Stimulated activated CD8-positive, alpha-beta memory T cell treated with anti-CD3 and anti-CD28 coated beads, Interleukin-4, amount 100 ng/mL, for 48 hours (primary cell): ENCODE measurements at regions not wholly inside any gene's neighbourhood (a gene's known extent, or its start where the extent isn't known, plus 50 kb on each side); places are given as distances from the start of the nearest gene placed in this dataset.
"Not testable (repeated sequence)": the region's sequence is repeated elsewhere in the genome, so short reads cannot be mapped to it uniquely, and the experiment has no call there.

Source experiments
- DNase-seq: peaks from one replicate; pipeline ENCODE4 v3.0.0-alpha.2; 2020

DNA sequence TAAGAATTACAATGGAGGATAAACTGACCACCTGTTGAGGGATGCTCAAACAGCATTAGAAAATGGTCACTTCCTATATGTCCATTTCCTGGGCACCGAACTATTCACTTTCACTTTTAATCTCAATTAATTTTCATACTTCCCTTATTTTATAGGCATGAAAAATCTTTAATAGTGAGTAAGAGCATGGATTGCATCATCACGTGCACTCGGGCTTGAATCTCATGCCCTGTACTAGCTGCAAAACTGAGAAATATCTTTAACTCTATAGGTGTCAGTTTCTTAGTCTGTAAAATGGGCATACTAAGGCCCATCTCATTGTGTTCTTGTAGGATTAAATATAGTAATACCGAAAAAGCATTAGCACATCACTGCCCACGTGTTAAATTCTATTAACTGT, 183.9 kb upstream of the FIGN start:
- DNase-seq: no peak

DNA sequence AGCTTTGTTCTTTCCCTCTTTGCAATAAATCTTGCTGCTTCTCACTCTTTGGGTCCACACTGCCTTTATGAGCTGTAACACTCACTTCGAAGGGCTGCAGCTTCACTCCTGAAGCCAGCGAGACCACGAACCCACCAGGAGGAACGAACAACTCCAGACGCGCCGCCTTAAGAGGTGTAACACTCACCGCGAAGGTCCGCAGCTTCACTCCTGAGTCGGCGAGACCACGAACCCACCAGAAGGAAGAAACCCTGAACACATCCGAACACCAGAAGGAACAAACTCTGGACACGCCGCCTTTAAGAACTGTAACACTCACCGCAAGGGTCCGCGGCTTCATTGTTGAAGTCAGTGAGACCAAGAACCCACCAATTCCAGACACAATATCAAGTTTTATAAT, 178.7 kb upstream of the FIGN start:
- DNase-seq: not testable (repeated sequence)

- DNase-seq: not testable (repeated sequence)
These were observed 177.7 kb upstream of the FIGN start for GRCh38 chr2:163913532-163913944.

DNA sequence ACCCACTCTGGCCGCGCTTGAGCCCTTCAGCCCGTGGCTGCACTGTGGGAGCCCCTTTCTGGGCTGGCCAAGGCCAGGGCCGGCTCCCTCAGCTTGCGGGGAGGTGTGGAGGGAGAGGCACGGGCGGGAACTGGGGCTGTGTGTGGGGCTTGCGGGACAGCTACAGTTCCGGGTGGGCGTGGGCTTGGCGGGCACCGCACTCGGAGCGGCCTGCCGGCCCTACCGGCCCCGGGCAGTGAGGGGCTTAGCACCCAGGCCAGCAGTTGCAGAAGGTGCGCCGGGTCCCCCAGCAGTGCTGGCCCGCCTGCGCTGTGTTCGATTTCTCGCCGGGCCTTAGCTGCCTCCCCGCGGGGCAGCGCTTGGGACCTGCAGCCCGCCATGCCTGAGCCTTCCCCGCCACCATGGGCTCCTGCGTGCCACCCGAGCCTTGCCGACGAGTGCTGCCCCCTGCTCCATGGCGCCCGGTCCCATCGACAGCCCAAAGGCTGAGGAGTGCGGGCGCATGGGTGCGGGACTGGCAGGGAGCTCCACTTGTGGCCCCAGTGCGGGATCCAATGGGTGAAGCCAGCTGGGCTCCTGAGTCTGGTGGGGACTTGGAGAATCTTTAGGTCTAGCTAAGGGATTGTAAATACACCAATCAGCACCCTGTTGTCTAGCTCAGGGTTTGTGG, 173.7 kb upstream of the FIGN start:
- no peak for DNase-seq

DNA sequence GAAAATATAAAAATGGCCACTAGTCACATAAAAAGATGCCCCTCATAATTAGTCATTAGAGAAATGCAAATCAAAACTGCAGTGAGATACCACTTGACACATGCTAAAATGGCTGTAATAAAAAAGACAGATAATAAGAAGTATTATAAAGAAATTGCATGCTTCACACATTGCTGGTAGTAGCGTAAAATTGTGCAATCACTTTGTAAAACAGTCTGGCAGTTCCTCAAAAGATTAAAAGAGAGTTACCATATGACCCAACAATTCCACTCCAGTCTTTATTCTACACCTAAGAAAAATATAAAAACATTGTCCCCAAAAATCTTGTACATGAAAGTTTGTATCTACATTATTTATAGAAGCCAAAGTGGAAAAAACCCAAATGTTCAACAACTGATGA, 170.6 kb upstream of the FIGN start:
- DNase-seq: no peak

GRCh38 chr2:163897799-163898198, 162.0 kb upstream of the FIGN start:
- no peak for DNase-seq

- DNase-seq: not testable (repeated sequence)
These were observed 157.6 kb upstream of the FIGN start for GRCh38 chr2:163893444-163893843.

- no peak for DNase-seq
These were observed 152.8 kb upstream of the FIGN start for GRCh38 chr2:163888591-163888990.

- no peak for DNase-seq
These were observed 151.4 kb upstream of the FIGN start for GRCh38 chr2:163887182-163887581.

- DNase-seq: no peak
These were observed 148.6 kb upstream of the FIGN start for GRCh38 chr2:163884416-163884815.

DNA sequence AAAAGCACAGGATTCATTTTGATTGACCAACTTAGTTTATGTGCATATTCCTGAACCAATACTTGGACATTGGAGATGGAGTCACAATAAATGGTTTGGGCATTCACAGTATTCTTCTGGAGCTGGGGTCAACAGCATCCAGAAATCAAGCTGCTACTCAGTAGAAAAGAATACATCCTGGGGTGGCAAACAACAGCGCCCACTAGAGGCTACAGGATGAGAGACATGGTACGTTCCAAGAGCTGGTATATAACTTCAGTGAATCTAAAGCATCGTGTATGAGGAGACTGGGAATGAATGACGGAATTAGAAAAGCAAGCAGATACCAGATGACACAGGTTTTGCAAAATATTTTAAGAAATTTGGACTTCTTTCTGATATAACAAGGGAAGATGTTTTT, 142.9 kb upstream of the FIGN start:
- no peak for DNase-seq

DNA sequence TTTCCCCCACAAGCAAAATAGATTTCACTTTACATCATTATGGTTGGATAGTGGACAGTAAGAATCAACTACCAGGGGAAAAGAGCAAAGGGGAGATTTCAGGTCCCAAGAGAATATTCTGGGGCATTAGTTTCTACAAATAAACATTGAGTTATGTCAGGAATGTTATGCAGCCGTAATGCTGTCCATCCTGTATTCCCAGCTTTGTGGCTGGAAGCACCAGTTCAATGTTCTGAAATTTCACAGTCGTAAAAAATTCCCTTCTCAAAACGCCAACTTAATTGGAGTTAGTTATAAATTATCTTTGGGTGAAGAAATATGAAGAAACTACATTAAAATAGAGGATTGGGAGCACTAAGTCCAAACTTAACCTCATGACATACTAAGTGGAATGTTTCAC, 141.5 kb upstream of the FIGN start:
- no peak for DNase-seq

- no peak for DNase-seq
These were observed 127.3 kb upstream of the FIGN start for GRCh38 chr2:163863073-163863472.

DNA sequence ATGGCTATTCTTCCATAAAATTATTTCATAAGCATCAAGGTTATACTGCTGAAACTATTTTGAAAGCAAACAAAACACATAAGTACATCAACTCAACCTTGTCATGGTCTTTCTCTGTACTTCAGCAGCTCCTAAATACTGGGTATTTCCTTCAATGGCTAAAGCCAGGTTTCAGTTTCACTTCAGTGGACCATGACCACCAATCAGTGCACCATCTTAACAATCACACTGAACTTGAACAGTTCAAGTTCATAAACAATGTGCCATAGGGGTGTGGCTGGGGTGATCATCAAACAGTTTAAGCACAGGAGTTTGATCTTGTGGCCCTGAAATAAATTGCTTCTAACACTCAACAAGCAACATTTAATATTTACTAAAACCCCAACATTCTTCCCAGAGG, 124.1 kb upstream of the FIGN start:
- no peak for DNase-seq

DNA sequence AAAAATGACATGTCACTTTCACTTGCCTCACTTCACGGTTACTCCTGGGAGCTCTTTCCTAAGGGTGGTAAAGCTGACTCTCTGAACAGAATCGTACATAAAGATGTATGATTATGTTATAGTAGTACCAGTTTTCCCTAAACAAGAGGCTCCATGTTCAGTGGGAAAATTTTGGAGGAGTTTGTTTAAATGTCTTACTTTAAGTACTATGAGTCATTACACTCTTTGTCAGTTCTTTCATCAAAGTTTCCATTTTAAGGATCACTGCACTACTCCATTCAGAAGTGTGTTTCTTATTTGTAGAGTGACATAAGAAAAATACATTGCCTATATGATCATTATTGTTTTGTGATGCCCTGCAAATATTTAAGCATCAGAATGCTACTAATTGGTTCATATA, 121.1 kb upstream of the FIGN start:
- no peak for DNase-seq

DNA sequence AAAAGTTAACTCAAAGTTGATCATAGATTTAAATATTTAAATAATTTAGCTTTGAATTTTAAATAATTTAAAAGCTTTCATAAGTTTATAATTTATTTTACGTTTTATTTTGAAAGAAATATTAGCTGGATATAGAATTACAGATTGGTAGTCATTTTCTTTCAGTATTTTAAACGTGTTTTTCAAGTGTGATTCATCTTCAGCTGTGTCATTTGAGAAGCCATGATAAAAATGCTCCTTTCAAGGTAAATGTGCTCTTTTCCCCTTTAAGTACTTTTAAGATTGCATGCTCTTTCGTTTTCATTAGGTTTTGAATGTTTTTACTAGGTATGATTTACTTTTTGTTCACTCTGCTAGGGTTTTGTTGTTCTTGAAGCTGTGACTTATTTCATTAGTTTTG, 116.8 kb upstream of the FIGN start:
- no peak for DNase-seq

DNA sequence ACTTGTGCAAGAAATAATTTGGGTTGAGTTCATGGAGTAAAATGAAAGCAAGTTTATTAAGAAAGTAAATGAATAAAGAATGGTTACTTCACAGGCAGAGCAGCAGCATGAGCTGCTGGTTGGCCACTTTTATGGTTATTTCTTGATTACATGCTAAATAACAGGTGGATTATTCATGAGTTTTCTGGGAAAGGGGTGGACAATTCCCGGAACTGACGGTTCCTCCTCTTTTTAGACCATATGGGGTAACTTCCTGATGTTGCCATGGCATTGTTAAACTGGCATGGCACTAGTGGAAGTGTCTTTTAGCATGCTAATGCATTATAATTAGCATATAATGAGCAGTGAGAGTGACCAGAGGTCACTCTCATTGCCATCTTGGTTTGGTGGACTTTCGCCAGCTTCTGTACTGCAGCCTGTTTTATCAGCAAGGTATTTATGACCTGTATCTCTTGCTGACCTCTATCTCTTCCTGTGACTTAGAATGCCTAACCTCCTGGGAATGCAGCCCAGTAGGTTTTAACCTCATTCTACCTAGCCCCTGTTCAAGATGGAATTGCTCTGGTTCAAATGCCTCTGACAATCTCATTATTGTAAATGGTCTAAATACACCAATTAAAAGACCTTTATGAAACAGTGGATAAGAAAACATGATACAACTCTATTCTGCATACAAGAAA, 114.1 kb upstream of the FIGN start:
- DNase-seq: no peak

DNA sequence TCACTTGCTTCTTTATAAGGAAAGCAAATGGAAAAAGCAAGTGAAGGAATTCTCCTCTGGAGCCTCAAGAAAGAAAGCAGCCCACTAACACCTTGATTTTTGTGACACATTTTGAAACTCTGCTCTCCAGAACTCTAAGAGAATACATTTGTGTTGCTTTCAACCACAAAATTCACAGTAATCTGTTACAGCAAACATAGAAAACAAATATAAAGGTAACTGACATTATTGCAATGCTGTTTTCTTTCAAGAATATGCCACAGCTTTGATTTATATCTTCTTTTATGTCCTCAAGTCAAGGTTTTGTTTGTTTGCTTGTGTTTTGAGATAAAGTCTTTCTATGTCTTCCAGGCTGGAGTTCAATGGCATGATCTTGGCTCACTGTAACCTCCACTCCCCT, 103.1 kb upstream of the FIGN start:
- DNase-seq: no peak

GRCh38 chr2:163836167-163836566, 100.4 kb upstream of the FIGN start:
- DNase-seq: no peak

GRCh38 chr2:163834841-163835240, 99.0 kb upstream of the FIGN start:
- no peak for DNase-seq

DNA sequence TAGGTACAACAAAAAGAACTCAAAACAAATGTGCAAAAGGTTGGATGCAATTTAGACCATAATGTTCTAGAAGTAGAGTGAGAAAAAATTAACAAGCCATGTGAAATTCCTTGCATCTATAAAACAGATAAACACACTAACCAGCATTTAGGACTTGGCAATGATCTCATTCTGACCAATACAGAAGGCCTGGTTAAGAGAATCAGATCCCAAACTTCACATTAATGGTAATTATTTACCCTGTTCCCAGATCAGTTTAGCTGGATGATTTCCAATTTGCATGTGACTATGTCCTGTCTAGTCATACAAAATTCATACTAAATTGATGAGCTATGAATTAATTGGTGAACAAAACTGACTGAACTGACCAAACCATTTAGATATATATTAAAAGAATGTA, 98.4 kb upstream of the FIGN start:
- DNase-seq: no peak

DNA sequence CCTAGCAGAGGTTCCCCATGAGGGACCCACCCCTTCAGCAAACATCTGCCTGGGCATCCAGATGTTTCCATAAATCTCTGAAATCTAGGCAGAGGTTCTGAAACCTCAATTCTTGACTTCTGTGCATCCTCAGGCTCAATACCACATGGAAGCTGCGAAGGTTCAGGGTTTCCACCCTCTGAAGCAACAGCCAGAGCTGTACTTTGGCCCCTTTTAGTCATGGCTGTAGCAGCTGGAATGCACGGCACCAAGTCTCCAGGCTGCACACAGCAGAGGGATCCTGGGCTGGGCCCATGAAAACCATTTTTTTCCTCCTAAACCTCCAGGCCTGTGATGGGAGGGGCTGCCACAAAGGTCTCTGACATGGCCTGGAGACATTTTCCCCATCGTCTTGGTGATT, 93.0 kb upstream of the FIGN start:
- no peak for DNase-seq

- DNase-seq: no peak
These were observed 86.2 kb upstream of the FIGN start for GRCh38 chr2:163822033-163822432.

DNA sequence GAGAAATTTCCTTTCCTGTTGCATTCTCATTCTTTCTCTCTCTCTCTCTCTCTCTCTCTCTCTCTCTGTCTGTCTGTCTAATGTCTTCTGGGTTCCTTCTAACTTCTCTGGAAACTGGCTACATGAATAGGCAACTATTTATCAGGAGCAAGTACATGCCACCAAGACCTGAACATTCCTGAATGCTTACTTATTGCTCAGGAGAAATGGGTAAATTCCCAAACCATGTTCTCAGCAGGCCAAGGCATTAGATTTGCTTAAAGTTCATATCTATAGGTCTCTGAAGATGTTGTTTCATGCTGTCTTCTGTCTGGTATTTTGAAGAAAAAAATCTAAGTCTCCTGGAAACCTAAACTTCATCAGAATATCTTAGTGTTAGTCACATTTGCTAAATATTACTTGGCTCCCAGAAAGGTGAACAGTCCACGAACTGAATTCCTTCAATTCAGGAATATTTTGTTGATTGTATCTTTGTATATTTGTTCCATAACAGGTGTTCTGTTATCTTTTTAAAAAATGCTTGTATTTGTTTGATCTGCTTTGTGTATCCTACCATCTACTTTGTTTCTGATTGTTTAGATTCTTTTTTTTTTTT, 77.2 kb upstream of the FIGN start:
- no peak for DNase-seq

DNA sequence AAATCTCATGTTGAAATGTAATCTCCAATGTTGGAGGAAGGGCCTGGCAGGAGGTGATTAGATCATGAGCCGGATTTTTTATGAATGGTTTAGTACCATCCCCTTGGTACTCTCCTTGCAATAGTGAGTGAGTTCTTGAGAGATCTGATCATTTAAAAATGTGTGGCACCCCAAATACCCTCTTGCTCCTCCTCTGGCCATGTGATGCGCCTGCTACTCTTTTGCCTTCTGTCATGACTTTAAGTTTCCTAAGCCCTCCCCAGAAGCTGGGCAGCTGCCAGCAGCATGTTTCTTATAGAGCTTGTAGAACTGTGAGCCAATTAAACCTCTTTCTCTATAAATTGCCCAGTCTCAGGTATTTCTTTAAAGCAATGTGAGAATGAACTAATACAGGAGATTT, 72.6 kb upstream of the FIGN start:
- DNase-seq: no peak
